Skin of body (tissue), 1 donor: ENCODE measurements at regions not wholly inside any gene's neighbourhood (a gene's known extent, or its start where the extent isn't known, plus 50 kb on each side); places are given as distances from the start of the nearest gene placed in this dataset.
"Not testable (repeated sequence)": the region's sequence is repeated elsewhere in the genome, so short reads cannot be mapped to it uniquely, and the experiment has no call there.

Experiments
- DNase-seq: peaks from one replicate; lab custom pipeline; 2025; lab: John Stamatoyannopoulos, UW

GRCh38 chr4:184907216-184907615, 81.4 kb upstream of the ACSL1 start:
- no peak for DNase-seq

GRCh38 chr4:184907810-184908209, 82.0 kb upstream of the ACSL1 start:
- no peak for DNase-seq

GRCh38 chr4:184911310-184911709, 85.5 kb upstream of the ACSL1 start:
- no peak for DNase-seq

DNA sequence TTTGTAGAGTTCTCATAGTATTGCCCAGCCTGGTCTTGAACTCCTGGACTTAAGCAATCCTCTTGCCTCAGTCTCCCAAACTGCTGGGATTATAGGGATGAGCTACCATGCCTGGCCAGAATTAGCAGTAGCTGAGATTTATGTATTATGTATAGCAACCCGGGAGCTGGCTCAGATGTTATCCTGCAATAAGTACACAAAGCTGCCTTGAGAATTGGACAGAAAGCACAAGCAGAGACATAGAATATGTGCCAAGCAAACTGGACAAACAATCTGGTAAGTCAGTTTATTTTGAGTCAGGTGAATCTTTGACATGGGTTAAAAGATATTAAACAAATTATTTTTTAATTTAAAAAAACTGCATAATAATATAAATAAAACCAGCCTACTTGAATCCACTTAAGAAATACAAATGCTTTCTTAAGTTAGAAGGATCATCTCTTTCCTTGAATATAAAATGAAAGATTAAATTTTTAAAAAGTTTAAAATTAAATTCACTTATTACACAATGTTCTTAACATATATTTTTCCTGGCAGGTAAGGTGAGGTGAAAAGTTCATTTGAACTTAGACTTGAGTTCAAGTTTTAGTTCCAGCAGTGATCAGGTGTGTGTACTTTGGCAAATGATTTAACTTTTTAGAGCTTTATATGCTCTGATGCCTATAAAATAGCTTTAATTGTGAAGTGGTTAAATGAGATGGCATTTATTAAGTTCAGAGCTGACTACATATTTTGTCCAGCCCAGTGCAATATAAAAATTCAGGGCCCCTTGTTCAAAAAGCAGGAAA, 87.8 kb upstream of the ACSL1 start:
- no peak for DNase-seq

DNA sequence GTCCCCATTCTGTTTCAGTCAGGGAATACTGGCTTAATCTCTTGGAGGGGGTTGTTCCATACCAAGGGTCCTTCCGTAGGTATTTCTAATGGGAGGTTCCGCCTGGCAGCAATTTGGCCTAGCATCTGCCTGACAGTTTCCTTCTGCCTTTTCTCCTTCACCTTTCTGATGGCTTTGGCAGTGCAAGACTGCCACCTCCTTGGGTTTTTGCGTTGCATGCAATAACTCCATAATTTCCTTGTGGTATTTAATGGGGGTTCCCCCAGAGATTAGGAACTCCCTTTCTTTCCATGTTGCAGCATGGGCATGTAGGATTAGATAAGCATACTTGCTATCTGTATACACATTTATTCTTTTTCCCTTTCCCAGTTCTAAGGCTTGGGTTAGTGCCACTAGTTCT, 93.0 kb upstream of the ACSL1 start:
- not testable (repeated sequence) for DNase-seq

GRCh38 chr4:184921456-184921855, 95.7 kb upstream of the ACSL1 start:
- no peak for DNase-seq

DNA sequence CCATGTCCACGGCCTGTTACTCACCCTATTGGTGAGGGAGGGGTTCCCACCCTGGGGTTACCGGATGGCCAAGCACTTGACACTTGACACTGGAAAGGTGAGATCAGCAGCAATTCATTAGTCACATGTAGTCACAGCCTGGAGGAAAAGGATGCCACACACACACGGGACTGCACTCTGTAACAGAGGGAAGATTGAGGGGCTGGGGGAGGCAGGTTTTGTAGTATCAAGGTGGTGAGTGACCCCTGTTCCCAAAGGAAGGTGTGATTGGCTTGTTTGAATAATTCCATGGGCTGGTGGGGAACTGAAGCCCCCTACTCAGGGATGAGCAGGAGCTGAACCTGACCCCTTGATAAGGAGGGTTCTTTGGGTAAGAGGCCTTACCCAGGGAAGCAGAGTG, 96.0 kb upstream of the HELT start:
- no peak for DNase-seq

DNA sequence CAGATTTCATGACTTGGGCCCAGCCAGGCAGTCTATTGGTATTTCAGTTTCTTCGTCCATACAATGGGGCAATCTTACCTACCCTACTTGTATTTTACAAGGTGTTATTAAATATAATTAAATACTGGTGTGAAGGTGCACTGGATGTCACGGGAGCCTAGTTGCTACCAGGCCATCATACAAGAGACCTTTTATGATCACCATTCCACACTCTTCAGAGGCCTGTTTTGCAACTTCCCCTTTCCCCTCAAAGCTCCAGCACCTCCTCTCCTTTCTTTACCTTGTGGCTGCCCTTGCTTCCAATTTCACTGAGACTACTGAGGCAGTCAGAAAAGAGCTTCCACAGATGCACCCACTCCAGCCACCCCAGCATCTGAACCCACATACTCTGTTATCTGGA, 93.8 kb upstream of the HELT start:
- DNase-seq: no peak

DNA sequence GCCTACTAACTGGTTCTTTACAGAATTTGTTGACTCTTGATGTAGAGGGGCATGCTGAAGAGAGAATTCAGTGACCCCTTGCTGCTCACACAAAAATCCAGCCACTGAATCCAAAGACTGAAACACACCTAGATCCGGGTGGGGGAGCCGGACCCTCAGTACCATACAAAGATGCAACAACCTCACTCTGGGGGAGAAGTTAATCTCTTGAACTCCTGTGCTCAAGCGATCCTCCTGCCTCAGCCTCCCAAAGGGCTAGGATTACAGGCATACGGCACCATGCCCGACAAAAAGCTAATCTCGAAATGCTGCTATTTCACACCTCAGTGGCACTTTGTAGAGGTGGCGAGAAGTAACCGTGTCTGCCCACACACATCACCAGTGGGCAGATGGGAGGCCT, 88.8 kb upstream of the HELT start:
- no peak for DNase-seq

DNA sequence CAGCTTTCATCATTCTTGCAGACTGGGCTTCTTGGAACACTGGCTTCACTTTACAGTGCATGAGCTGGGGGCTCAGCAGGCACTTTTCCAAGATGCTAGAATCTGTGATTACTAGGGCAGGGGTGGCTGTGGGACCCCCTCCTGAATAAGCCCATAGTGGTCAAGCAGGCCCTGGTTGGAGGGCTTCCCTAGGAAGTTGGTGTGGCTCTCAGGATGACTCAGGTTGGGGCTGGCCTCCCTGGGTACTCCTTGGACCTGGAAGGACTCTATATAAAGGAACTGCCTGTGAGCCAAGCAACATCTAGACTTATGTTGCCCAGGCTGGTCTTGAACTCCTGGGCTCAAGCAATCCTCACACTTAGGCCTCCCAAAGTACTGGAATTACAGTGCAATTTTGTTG, 88.3 kb upstream of the HELT start:
- DNase-seq: no peak

DNA sequence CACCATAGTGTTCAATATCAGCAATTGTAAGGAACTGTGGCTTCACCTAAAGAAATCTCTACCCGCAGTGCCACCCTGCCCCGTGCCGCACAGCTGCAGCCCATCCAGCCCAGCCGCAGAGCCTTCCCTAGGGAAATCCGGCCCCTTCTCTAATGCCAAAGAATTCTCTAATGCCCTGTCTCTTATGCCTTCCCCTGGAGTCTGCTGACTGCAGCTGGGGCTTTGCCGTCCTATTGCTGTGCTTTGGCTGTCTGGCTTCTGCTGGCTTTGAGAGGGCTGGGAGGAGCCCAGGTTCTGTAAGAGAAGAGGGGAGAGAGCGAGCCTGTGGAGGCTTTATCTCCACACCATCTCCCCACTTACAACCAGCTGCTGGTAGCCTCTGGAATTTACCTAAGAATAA, 85.9 kb upstream of the HELT start:
- no peak for DNase-seq

- no peak for DNase-seq
These were observed 85.0 kb upstream of the HELT start for GRCh38 chr4:184933311-184933710.

DNA sequence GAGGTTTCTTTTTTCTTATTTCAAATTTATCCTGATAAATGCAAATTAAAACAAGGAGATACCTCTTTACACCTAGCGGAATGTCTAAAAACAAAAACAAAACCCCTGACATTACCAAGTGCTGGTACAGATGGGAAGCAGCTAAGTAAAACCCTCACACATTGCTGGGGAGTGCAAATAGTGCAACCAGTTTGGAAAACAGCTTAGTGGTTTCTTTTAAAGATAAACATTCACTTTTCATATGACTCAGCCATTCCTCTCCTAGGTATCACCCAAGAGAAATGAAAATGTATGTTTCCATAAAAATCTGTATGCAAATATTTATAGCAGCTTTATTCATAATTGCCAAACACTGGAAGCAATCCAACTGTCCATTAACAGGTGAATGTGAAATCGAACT, 84.1 kb upstream of the HELT start:
- no peak for DNase-seq

DNA sequence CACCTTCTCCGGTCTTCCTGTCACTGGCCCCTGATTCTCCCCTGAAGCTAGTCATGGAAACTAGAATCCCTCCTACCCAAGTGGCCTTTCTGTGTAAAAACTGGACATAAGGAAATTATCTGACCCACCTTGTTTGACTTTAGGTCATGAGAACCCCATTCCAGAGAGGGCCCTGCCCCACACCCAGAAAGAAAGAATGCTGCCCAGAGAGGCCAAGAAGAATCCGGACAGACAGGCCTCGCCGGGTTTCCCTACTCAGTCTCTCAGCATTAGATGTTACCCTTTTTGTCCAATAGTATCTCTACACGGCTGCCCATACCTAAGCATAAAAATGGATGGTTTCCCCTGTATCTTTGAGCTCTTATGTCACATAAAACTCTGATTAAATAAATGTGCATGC, 83.3 kb upstream of the HELT start:
- no peak for DNase-seq

GRCh38 chr4:184936071-184936470, 82.2 kb upstream of the HELT start:
- no peak for DNase-seq

DNA sequence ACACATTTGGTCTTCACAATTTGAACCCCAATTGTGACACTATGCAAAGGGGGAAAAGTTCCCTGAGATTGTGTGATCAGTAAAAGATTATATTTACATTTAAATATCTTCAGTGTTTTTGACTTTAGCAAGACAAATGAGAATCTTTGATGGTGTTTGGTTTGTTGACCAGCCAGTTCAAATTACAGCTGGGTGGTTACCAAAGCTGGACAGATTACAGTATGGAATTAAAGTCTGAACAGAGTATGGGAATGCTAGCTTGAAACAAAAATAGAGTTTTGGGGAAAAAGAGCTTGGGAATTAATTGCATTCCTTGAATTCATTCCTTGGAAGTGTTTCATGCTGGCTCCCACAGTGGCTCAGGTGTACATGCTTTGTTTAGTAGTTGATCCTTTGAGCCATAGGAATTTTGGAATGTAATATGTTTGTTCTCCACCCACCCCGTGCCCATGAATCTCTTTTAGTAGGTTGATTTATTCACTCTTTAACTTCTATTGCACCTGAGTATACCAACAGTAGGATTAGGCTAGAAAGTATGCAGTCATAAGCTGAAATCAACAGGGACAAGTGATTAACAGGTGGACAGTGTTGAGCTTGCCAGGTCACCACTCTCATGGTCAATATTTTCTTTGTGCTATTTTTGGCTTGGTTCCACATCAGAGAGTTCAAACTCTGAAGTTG, 81.1 kb upstream of the HELT start:
- DNase-seq: no peak

- peak; percentile 6 for DNase-seq
These were observed 80.5 kb upstream of the HELT start for GRCh38 chr4:184937745-184938144.

DNA sequence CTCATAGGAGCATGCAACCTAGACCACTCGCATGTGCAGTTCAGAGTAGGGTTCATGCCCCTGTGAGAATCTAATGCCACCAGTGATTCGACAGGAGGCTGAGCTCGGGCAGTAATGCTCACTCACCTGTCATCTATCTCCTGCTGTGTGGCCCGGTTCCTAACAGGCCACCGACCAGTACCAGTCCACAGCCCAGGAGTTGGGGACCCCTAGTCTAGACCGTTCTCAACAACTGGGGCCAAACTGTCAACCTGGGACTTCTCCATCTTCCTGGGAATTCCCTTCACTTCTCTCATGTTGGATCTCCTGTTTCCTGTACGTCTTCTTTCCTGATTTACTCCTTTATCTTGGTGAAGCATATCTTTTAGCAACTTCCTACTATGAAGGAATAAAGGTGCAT, 79.4 kb upstream of the HELT start:
- DNase-seq: no peak

- no peak for DNase-seq
These were observed 78.3 kb upstream of the HELT start for GRCh38 chr4:184939978-184940377.

GRCh38 chr4:184940500-184940899, 77.8 kb upstream of the HELT start:
- no peak for DNase-seq

- DNase-seq: no peak
These were observed 76.4 kb upstream of the HELT start for GRCh38 chr4:184941671-184942418.
